Activated T-helper 9 cell treated with anti-CD3 and anti-CD28 coated beads, Interleukin-2, amount 50 U/mL, for 16 hours (primary cell): ENCODE measurements at regions not wholly inside any gene's neighbourhood (a gene's known extent, or its start where the extent isn't known, plus 50 kb on each side); places are given as distances from the start of the nearest gene placed in this dataset.
"Not testable (repeated sequence)": the region's sequence is repeated elsewhere in the genome, so short reads cannot be mapped to it uniquely, and the experiment has no call there.

ENCODE experiments used
- DNase-seq: peaks from one replicate; pipeline ENCODE4 v3.0.0-alpha.2; 2020; ENCODE audit warnings: low read depth

DNA sequence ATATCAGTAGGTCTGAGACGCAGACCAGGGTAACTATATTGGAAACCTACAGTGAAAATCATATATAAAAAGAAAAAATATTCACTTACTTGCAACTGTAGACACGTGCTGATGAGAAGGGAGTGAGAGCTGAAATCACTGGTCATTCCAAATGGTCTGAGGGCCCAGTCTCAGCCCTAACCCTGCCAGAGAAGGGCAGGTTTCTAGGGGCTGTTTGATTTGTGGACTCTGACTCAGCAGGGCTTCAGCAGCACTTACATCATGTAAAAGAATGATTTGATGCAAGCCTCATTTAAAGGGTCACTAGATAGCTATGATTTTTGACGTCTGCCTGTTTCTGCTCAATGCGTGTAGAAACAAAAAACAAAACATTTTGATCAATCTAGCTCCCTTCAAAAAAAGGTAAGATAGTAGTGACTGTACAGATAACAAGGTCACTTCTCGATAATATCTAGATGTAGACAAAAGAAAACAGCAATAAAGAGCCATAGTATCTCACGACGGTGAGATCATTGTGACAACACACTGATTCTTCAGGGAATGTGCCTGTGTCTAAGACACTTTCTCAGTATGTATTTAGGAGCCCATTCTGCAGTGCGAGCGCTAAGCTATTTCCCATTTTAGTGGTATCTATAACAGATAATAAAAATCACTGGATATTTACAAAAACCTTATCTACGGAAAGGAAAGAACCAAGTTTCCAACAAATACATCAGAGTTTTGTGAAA lies 307.2 kb downstream of the HIVEP2 start:
- no peak for DNase-seq

DNA sequence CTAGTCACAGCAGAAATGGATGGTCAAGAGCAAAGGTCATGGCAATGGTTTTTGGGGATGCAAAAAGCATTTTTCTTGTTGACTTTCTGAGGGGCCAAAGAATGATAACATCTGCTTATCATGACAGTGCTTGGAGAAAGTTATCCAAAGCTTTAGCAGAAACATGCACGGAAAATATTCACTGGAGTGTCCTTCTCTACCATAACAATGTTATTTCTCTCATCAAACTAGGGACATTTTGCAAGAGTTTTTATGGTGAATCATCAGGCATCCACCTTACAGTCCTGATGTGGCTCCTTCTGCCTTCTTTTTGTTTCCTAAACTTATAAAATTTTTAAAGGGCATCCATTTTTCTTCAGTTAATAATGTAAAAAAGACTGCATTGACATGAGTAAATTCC lies 302.3 kb downstream of the HIVEP2 start:
- no peak for DNase-seq

GRCh38 chr6:142644866-142645265 lies 300.1 kb downstream of the HIVEP2 start:
- DNase-seq = no peak

DNA sequence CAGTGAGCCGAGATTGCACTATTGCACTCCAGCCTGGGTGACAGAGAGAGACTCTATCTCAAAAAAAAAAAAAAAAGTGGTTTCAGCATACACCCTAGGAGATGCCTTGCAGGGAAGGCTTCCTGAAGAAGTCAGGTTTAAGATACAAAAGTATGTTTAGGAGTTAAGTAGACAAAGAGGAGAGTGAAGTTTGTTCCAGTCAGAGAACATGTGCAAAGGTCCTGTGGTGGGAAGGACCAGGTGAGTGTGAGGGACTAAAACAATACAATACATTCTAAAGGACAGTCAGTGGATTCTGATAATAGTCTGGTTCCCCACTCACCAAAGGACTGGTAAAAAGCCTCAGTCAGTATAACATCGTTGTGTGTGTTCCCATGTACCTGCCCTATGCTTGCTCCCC lies 299.3 kb downstream of the HIVEP2 start:
- DNase-seq = no peak

DNA sequence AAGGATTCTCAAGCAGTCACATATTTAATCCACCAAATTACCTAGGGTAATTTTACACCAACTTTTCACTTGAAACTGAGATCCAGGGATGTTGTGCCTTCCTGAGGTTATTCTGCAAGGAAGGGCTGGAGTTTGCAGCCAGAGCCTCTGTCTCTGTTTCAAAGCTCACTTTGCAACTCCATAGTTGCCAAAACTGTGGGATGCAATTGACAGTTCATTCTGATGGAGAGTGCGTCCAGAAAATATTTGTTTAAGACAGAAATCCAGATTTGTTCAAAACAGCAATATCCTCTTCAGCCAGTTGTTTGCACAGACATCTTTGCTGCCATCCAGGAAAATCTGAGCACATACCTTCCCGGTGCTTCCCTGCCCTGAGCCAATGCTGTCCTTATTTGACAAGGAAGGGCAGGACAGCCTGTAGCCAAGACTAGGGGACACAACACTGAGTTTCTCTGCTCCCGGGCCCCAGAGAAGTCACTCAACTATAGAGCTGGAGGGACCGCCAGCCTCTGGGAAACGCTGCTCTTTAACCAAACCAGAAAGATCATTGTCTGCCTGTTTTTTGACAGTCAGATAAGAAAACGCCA lies 297.4 kb downstream of the HIVEP2 start:
- DNase-seq = no peak

DNA sequence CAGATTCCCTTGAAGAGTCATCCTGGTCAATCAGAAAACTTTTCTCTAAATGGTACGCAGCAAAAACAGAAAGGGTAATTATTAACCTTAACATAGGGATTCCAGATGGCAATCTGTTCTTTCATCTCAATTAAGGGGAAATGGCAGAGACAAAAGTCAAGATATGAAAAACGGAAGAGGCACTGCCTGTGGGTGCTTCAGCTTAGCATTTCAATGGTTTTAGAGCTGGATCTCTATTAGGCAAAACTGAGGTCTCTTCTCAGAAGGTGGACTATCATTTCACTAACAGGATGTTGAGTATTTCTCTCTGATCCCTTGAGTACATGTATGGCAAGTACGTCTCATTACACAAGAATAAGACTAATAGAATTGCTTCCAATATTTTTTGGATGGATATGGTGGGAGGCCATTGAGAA lies 296.9 kb downstream of the HIVEP2 start:
- no peak for DNase-seq

GRCh38 chr6:142648526-142648925 lies 296.4 kb downstream of the HIVEP2 start:
- DNase-seq = no peak

GRCh38 chr6:142649438-142650234 lies 295.3 kb downstream of the HIVEP2 start:
- not testable (repeated sequence) for DNase-seq

- DNase-seq = no peak
Observed at GRCh38 chr6:142651384-142651783, 293.6 kb downstream of the HIVEP2 start.

- DNase-seq = no peak
Observed at GRCh38 chr6:142653710-142654420, 291.1 kb downstream of the HIVEP2 start.

DNA sequence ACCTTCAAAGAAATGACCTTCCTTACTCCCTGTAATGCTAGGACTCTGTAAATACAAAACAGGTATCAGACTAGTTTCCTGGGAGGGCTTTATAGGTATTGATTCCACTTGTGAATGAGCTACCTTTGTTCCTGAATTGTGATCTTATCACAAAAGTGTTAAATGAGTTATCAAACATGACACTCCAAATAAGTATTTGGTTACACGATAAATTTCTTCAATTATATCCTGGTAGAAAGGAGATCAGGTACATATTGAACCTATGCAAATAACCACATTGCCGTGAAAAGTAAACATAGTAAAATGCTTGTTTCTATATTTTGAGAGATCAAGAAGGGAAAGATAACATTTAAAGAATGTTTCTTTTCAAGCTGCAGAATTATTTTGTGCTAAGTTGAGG lies 285.3 kb downstream of the HIVEP2 start:
- DNase-seq = no peak

DNA sequence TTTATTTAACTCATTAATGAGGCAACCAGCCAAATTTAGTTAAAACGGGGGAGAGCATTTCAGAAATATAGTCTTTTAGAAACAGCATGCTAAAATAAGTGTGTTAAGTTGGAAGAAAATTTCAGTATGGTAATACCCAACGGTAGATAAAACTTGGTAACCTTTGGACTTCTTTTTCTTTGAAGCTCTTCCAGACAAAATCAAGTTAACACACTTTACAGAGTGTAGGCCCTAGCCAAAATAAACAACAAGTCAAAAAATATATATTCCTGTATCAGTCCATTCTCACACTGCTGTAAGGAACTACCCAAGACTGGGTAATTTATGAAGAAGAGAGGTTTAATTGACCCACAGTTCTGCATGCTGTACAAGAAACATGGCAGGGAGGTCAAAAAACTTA lies 279.6 kb downstream of the HIVEP2 start:
- DNase-seq = no peak

GRCh38 chr6:142666599-142667185 lies 278.3 kb downstream of the HIVEP2 start:
- no peak for DNase-seq

DNA sequence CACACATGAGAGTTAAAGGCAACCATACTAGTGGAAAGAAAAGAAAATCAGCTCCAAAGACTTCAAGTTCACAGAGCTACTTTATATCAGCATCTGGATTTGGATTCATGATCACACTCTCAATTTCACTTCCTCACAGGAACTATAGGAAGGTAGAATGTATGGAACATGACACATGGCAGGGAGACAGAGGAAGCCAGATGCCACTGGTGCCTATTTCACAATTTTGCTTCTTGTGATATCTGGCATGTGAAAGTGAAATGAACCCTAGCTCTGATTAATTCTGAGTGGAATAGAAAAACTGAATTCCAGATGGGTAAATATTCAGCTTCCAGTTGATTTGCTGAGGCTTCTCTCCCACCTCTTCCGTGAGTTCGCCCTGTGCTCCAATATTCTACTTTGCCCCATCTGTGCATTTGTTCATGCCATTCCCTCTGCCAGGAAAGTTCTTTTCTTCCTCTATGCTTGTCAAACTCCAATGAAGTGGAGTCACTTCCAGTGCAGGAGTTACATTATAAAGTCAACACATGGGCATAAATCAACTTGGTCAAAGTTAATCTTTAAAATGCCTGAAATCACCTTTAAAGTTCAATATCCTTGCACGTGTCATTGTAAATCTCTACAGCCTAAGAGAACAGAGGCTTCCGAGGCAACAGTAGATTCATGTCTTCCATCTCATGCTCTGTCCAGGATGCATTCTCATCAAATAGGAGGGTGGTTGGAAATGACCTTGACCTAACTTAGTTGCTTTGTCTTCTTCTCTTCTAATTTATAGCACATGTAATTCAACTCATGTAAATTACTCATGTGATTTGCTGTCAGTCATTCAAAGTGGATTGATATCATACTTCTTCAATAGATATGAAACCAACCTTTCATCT lies 275.3 kb downstream of the HIVEP2 start:
- DNase-seq = no peak

- DNase-seq = no peak
Observed at GRCh38 chr6:142671791-142672190, 273.2 kb downstream of the HIVEP2 start.

DNA sequence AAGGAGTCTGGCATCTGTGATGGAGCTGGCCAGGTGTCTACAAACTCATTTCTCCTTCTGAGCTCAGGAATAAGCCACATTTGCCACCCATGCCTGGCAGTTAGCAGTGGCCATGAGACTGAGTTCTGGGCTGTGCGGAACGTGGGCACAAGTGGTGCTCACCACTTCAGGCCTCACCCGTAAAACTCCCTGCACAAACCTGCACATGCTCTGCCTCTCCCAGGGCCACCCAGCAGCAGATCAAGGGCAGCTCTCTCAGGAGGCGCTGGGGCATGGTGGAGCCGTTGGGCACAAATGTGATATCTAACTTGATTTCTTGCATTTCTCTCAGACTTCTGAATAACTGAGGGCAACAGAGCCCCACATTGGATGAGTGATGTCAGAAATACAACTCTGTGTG lies 269.5 kb downstream of the HIVEP2 start:
- no peak for DNase-seq

- DNase-seq = no peak
Observed at GRCh38 chr6:142676027-142676443, 268.9 kb downstream of the HIVEP2 start.

GRCh38 chr6:142676647-142677192 lies 268.3 kb downstream of the HIVEP2 start:
- no peak for DNase-seq

- DNase-seq = no peak
Observed at GRCh38 chr6:142679907-142680700, 264.9 kb downstream of the HIVEP2 start.

- DNase-seq = no peak
Observed at GRCh38 chr6:142681099-142681498, 263.9 kb downstream of the HIVEP2 start.
